Fibroblast of skin of scalp (primary cell): ENCODE measurements at regions not wholly inside any gene's neighbourhood (a gene's known extent, or its start where the extent isn't known, plus 50 kb on each side); places are given as distances from the start of the nearest gene placed in this dataset.
"Not testable (repeated sequence)": the region's sequence is repeated elsewhere in the genome, so short reads cannot be mapped to it uniquely, and the experiment has no call there.

Experiments
- DNase-seq: peaks from one replicate; pipeline ENCODE4 v3.0.0-alpha.2; 2013

GRCh38 chr11:67940440-67940839 lies 63.5 kb downstream of the UNC93B1 start:
- not testable (repeated sequence) for DNase-seq

DNA sequence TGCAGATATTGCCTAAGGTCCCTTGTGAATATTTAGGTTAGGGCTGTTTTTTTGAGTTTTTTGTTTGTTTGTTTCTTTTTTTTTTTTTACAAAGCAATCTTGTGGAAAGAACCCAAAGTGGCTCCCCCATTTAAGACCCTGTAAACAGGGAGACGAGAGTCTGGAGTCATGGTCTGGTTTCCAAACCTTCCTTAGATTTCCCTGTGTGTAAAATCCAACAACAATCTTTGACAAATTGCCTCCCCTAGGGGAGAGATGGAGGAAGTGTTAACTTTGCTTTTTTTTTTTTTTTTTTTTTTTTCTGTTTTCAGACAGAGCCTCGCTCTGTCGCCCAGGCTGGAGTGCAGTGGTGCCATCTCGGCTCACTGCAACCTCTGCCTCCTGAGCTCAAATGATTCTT lies 64.9 kb downstream of the UNC93B1 start:
- not testable (repeated sequence) for DNase-seq

GRCh38 chr11:67938371-67938770 lies 65.5 kb downstream of the UNC93B1 start:
- DNase-seq: not testable (repeated sequence)

DNA sequence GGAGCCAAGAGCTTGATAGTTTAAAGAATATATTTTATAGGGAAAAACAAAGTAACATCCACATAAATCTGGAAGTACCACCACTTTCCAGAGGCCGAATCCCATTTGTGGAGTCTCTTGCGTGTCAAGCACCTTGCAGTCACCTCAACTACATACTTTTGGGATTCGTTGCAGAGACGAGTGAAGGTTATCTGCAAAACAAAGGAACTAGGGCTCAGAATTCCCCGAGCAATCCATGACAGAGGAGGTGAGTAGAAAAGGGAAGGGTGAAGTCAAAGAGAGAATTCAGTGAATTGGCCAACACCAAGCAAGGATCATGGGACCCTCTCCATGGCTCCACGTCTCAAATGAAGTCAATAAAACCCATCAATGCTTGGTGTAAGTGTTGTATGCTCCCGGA lies 80.3 kb downstream of the UNC93B1 start:
- not testable (repeated sequence) for DNase-seq

- not testable (repeated sequence) for DNase-seq
These were observed 83.4 kb downstream of the UNC93B1 start for GRCh38 chr11:67920546-67920945.

DNA sequence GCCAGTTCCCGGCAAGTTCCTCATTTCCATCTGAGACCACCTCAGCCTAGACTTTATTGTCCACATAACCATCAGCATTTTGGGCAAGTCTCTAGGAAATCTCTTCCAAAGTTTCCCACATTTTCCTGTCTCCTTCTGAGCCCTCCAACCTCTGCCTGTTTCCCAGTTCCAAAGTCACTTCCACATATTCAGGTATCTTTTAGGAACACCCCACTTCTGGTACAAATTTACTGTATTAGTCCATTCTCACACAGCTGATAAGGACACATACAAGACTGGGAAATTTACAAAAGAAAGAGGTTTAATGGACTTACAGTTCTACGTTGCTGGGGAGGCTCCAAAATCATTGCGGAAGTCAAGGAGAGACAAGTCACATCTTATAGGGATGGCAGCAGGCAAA lies 91.7 kb downstream of the UNC93B1 start:
- DNase-seq: not testable (repeated sequence)

DNA sequence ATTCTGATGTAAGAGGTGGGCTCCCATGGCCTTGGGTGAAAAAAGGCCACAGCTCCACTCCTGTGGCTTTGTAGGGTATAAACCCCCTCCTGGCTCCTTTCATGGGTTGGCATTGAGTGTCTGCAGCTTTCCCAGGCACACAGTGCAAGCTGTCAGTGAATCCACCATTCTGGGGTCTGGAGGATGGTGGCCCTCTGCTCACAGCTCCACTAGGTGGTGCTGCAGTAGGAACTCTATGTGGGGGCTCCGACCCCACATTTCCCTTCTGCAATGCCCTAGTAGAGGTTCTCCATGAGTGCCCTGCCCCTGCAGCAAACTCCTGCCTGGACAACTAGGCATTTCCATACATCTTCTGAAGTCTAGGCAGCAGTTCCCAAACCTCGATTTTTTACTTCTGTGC lies 92.7 kb downstream of the UNC93B1 start:
- not testable (repeated sequence) for DNase-seq

DNA sequence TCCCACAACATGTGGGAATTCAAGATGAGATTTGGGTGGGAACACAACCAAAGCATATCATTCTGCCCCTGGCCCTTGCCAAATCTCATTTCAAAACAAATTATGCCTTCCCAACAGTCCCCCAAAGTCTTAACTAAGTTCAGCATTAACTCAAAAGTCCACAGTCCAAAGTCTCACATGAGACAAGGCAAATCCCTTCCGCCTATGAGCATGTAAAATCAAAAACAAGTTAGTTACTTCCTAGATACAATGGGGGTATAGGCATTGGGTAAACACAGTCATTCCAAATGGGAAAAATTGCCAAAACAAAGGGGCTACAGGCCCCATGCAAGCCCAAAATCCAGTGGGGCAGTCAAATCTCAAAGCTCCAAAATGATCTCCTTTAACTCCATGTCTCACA lies 93.1 kb downstream of the UNC93B1 start:
- DNase-seq: not testable (repeated sequence)

DNA sequence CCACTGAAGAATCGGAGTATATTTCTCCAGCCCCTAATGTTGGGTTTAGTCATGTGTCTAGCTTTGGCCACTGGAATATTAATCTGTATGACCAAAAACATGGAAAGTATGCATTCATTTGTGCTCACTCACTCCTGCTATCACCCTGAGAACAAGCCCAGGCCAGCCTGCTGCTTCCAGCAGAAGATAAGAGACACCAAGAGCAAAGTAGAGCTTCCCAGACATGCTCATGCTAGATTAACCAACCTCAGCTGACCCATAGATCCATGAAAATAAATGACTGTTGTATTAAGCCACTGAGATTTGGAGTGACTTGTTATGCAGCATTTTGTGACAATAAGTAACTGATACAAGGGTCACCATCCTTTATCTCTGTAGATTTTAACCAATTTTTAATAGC lies 96.9 kb downstream of the UNC93B1 start:
- DNase-seq: not testable (repeated sequence)

DNA sequence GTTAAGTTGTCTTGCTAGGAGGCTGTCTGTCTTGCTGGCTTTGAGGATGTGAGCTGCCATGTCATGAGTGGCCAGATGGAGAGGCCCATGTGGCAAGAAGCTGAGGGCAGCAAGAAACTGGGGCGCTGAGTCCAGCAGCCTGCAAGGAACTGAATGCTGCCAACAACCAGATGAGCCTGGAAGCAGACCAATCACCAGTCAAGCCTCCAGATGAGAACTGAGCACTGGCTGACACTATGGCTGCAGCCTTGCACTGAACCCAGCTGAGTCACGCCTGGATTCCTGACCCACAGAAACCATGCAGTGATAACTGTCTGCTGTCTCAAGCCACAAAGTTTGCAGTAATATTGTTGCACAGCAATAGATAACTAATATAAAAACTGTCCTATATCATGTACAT lies 104.4 kb downstream of the UNC93B1 start:
- peak; percentile 9 for DNase-seq

DNA sequence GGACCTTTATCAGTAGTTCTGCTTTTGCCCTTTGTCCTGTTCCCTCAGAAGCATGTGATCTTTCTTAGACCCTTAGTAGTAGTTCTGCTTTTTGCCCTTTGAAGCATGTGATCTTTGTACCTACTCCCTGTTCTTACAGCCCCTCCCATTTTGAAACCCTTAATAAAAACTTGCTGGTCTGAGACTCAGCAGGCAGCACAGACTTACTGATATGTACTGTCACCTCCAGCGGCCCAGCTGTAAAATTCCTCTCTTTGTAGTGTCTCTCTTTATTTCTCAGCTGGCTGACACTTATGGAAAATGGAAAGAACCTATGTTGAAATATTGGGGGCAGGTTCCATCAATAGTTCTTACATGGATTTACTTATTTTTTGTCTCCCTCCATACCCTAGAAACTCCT lies 110.4 kb downstream of the UNC93B1 start:
- not testable (repeated sequence) for DNase-seq

GRCh38 chr11:67889646-67890045 lies 114.3 kb downstream of the UNC93B1 start:
- DNase-seq: not testable (repeated sequence)

DNA sequence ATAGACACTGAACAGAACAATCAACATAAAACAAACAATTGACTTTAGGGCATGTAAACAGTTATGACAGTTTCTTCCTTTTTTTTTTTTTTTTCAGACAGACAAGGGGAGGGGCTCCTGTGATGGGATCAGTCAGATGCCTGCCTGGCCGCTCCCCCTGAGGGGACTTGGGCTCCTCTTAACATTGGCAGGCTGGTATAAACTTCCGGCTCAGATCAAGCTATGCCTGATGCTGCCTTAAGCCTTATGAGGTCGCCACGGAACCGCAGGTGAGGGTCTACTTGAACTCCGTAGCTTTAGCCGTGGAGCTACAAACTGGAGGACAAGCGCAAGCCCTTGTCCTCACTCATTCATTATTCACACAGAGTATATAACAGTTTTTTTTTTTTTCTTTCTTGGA lies 115.8 kb downstream of the UNC93B1 start:
- DNase-seq: not testable (repeated sequence)

GRCh38 chr11:67886672-67887071 lies 117.2 kb downstream of the UNC93B1 start:
- not testable (repeated sequence) for DNase-seq

DNA sequence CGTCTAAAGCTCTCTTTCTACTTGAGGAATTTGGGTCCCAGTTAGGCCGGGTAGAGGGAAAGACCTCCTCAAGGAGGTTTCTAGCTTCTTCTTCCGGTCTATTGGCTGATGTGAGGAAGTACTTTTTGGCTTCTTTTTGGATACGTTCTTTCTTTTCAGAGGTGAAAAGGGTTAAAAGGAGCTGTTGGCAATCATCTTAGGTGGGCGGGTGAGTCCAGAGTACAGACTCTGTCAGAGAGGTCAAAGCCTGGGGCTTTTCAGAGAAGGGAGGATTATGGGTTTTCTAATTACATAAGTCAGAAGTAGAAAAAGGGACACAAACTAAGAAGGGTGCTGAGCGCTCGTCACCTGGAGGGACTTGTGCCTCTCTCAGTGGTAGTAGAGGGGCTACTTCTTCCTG lies 117.7 kb downstream of the UNC93B1 start:
- not testable (repeated sequence) for DNase-seq

DNA sequence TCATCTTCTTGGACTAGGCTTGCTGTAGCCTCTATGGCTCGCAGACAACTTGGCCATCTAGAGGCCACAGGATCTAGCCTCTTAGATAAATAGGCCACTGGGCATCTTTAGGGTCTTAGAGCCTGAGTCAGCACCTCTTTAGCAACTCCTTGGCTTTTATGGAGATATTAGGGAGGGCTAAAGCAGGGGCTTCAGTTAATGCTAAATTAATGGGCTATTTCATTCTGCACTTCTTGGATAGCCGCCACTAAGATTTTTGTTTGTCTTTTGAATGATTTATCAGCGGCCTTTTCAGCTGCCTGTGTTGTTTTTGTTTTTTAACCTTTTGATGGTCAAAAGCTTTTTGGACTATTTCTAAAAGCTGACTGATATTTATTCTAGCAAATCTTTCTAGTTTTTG lies 118.3 kb downstream of the UNC93B1 start:
- DNase-seq: not testable (repeated sequence)

GRCh38 chr11:67884761-67885558 lies 118.9 kb downstream of the UNC93B1 start:
- DNase-seq: not testable (repeated sequence)

DNA sequence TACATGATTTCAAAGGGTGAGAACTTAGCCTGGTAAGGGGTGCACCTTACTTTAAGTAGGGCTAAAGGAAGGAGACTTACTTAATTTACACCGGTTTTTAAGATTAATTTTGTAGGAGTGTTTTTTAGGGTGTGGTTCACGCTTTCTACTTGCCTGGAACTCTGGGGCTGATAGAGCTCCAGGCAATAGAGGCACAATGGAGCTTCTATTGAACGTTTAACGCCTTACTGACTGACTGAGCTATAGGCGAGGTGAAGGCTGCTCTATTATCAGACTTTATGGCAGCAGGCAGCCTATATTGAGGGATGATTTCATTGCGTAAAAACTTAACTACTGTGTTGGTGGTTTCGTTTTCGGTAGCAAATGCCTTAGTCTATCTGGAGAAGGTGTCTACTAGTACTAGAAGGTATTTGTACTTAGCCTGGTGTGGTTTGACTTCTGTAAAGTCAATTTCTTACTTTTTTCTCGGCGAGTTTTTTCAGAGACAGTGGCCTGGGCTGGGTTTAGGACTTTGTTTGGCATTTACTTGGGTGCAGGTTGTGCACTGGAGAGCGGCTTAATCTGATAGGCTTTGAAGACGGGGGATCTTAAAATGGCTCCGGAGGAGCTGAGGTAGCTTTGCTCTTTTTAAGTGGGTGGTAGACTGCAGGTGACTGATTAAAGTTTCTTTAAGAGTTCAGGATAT lies 119.7 kb downstream of the UNC93B1 start:
- not testable (repeated sequence) for DNase-seq

DNA sequence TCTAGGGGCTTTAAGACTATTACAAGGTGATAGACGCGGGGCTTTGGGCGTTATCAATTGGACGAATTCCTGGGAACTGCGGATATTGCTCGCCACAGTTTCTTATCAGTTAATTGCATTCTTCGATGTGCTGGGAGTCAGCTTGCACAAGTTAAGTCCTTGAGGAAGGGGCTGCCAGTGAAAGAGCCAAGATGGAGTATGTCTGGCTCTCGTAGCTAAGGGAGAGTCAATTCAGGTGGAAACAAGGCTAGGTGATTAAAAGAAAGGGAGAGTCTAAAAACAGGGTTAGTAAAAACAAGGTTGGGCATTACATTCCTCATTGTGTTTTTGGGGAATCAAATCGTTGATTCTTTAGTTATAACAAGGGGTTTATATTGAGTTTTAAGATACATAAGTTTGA lies 121.6 kb downstream of the UNC93B1 start:
- DNase-seq: not testable (repeated sequence)

- not testable (repeated sequence) for DNase-seq
These were observed 122.1 kb downstream of the UNC93B1 start for GRCh38 chr11:67881836-67882235.

GRCh38 chr11:67880594-67881196 lies 123.2 kb downstream of the UNC93B1 start:
- not testable (repeated sequence) for DNase-seq

GRCh38 chr11:67878666-67879065 lies 125.2 kb downstream of the UNC93B1 start:
- DNase-seq: peak; percentile 2

- DNase-seq: not testable (repeated sequence)
These were observed 126.6 kb downstream of the UNC93B1 start for GRCh38 chr11:67877316-67877715.
